GM12878 (cell line): ENCODE measurements at regions not wholly inside any gene's neighbourhood (a gene's known extent, or its start where the extent isn't known, plus 50 kb on each side); places are given as distances from the start of the nearest gene placed in this dataset.

Experiments
- ATAC-seq: fragments of 200-7000 bp; cut with Tn5 transposase; 3 replicates; pipeline ENCODE4 v1.9.1; 2020; ENCODE audit warnings: mild to moderate bottlenecking, moderate library complexity
- BruUV-seq: library from RNA; stranded (reverse); fragments of 400-500 nt; replicated peaks from 2 replicates; lab custom pipeline; 2021; lab: Mats Ljungman, UMichigan
- CTCF ChIA-PET: fragments of 300-600 bp; sonication (Branson Sonifier 250); formaldehyde crosslinking; extraction: SDS; loops from one replicate; lab custom pipeline; 2021; ENCODE audit warnings: inconsistent platforms; lab: Yijun Ruan, JAX
- POLR2A ChIA-PET: fragments of 350-600 bp; formaldehyde crosslinking; extraction: SDS; loops from one replicate; lab custom pipeline; 2021; ENCODE audit warnings: inconsistent platforms; lab: Charles Lee
- RAD21 ChIA-PET: fragments of 300-600 bp; sonication (Branson Sonifier 250); formaldehyde crosslinking; loops from one replicate; lab custom pipeline; 2023; ENCODE audit warnings: antibody characterized with exemption; ENCODE audit not compliant: unreplicated experiment; lab: Charles Lee
- SMC1A ChIA-PET: fragments of 300-600 bp; sonication (Branson Sonifier 250); formaldehyde crosslinking; loops from one replicate; lab custom pipeline; 2023; ENCODE audit not compliant: unreplicated experiment, uncharacterized antibody; lab: Charles Lee
- DNase-seq: peaks from one replicate; pipeline ENCODE4 v3.0.0-alpha.2; 2011; ENCODE audit warnings: low read depth, low spot score
- FAIRE-seq: peaks from 3 replicates; lab custom pipeline; 2011; peaks lifted over from hg19 to GRCh38; lab: Jason Lieb, UNC
- H2AFZ ChIP-seq: 2 replicates; pipeline ENCODE4 v1.6.0; 2011; ENCODE audit warnings: low read depth, low read length, control low read depth; ENCODE audit not compliant: control insufficient read depth
- H3K27ac ChIP-seq: 2 replicates; pipeline ENCODE4 v1.5.1; 2011; ENCODE audit warnings: control low read depth; ENCODE audit not compliant: control insufficient read depth, insufficient read depth
- H3K27me3 ChIP-seq, 2 experiments: replicated peaks in 1 of 2; 2 replicates each; pipeline versions ENCODE4 v1.6.0 to v1.6.1; 2011; ENCODE audit warnings: low read length in 1 of 2; ENCODE audit not compliant: control insufficient read depth in 2 of 2, insufficient read depth in 2 of 2
- H3K36me3 ChIP-seq, 2 experiments: 2 replicates each; pipeline ENCODE4 v1.5.1; 2011; ENCODE audit warnings: low read length in 1 of 2; ENCODE audit not compliant: control insufficient read depth in 2 of 2, insufficient read depth in 2 of 2
- H3K4me1 ChIP-seq: 2 replicates; pipeline ENCODE4 v1.6.1; 2011; ENCODE audit warnings: mild to moderate bottlenecking, low read length, moderate library complexity, mixed read lengths; ENCODE audit not compliant: control insufficient read depth, insufficient read depth
- H3K4me2 ChIP-seq: 2 replicates; pipeline ENCODE4 v1.6.0; 2011; ENCODE audit warnings: control low read depth; ENCODE audit not compliant: control insufficient read depth, insufficient read depth
- H3K4me3 ChIP-seq: fragments of 200-600 bp; sonication (generic); 2 replicates; pipeline ENCODE4 v1.5.1; 2016
- H3K79me2 ChIP-seq: 2 replicates; pipeline ENCODE4 v1.6.0; 2011; ENCODE audit warnings: low read length; ENCODE audit not compliant: control insufficient read depth, insufficient read depth
- H3K9ac ChIP-seq: 2 replicates; pipeline ENCODE4 v1.8.0; 2011; ENCODE audit warnings: low read length, control low read depth, mixed read lengths; ENCODE audit not compliant: control insufficient read depth, insufficient read depth
- H3K9me3 ChIP-seq: replicated peaks from 3 replicates; pipeline ENCODE4 v1.5.1; 2011; ENCODE audit warnings: mild to moderate bottlenecking, low read length; ENCODE audit not compliant: control insufficient read depth, insufficient read depth
- H4K20me1 ChIP-seq: 2 replicates; pipeline ENCODE4 v1.6.0; 2011; ENCODE audit not compliant: control insufficient read depth, insufficient read depth
- BMI1 ChIP-seq: fragments of 450-650 bp; IDR thresholded peaks from 2 replicates; pipeline ENCODE4 v1.6.1; 2016; ENCODE audit warnings: mild to moderate bottlenecking, moderate library complexity, borderline replicate concordance
- CHD4 ChIP-seq: fragments of 200-600 bp; sonication (generic); IDR thresholded peaks from 2 replicates; pipeline ENCODE4 v1.6.1; 2016; ENCODE audit warnings: mild to moderate bottlenecking
- EP300 ChIP-seq, 2 experiments: fragments of 150-350 bp in 1 of 2; IDR thresholded peaks; 2 replicates each; pipeline ENCODE4 v1.6.1; 2011 to 2012; ENCODE audit warnings: low read depth in 2 of 2, low read length in 2 of 2, borderline replicate concordance in 1 of 2, improper control_type of control experiment in 1 of 2, inconsistent platforms in 1 of 2; ENCODE audit not compliant: control insufficient read depth in 1 of 2
- ETV6 ChIP-seq, 2 experiments: fragments of 450-650 bp in 1 of 2; IDR thresholded peaks in 1 of 2; conservative IDR thresholded peaks in 1 of 2; 2 replicates each; pipeline ENCODE4 v1.6.1; 2014; ENCODE audit warnings: antibody characterized with exemption in 1 of 2, borderline replicate concordance in 1 of 2, low read depth in 1 of 2, mild to moderate bottlenecking in 1 of 2, moderate library complexity in 1 of 2
- IKZF1 ChIP-seq: fragments of 450-650 bp; conservative IDR thresholded peaks from 2 replicates; pipeline ENCODE4 v1.6.1; 2017; ENCODE audit warnings: antibody characterized with exemption, mild to moderate bottlenecking
- IRF4 ChIP-seq: IDR thresholded peaks from 2 replicates; pipeline ENCODE4 v1.6.1; 2011; ENCODE audit warnings: low read depth, low read length
- MTA2 ChIP-seq: fragments of 450-650 bp; IDR thresholded peaks from 2 replicates; pipeline ENCODE4 v1.6.1; 2016; ENCODE audit warnings: low read depth, mild to moderate bottlenecking, moderate library complexity
- MYC ChIP-seq: IDR thresholded peaks from 2 replicates; pipeline ENCODE4 v1.6.1; 2011; ENCODE audit warnings: mild to moderate bottlenecking, low read length, moderate library complexity, inconsistent platforms; ENCODE audit not compliant: insufficient read depth, insufficient replicate concordance, insufficient read length, severe bottlenecking
- POLR2AphosphoS2 ChIP-seq: IDR thresholded peaks from 2 replicates; pipeline ENCODE4 v1.6.1; 2011; ENCODE audit warnings: low read depth, mild to moderate bottlenecking, low read length, improper control_type of control experiment, moderate library complexity
- RAD21 ChIP-seq: IDR thresholded peaks from 2 replicates; pipeline ENCODE4 v1.6.1; 2011; ENCODE audit warnings: mild to moderate bottlenecking, low read depth, low read length, moderate library complexity; ENCODE audit not compliant: insufficient read depth
- SMC3 ChIP-seq: IDR thresholded peaks from 2 replicates; pipeline ENCODE4 v1.6.1; 2011; ENCODE audit warnings: low read length, improper control_type of control experiment, borderline replicate concordance
- WRNIP1 ChIP-seq: IDR thresholded peaks from 2 replicates; pipeline ENCODE4 v1.6.1; 2011; ENCODE audit warnings: low read depth, low read length, improper control_type of control experiment, borderline replicate concordance
- ZNF207 ChIP-seq: fragments of 450-650 bp; IDR thresholded peaks from 2 replicates; pipeline ENCODE4 v1.6.1; 2014; ENCODE audit warnings: antibody characterized with exemption, mild to moderate bottlenecking, borderline replicate concordance
- ZNF24 ChIP-seq: fragments of 450-650 bp; IDR thresholded peaks from 2 replicates; pipeline ENCODE4 v1.6.1; 2017; ENCODE audit warnings: antibody characterized with exemption, mild to moderate bottlenecking
- WGBS: methylation state at CpG from one replicate; pipeline ENCODE4 v1.1.6; 2016; ENCODE audit warnings: low lambda C conversion rate; ENCODE audit not compliant: insufficient replicate concordance, insufficient coverage; ENCODE audit errors: missing lambda C conversion rate; 5-methylcytosine and 5-hydroxymethylcytosine counted together
- in situ Hi-C: fragments of 300-500 bp; cut with MboI; formaldehyde crosslinking; loops from 9 replicates; pipeline ENCODE4 v1.14.3; 2018; ENCODE audit warnings: mixed read lengths
- intact Hi-C: fragments of 100-400 bp; cut with micrococcal nuclease; formaldehyde crosslinking; loops from one replicate; pipeline ENCODE4 v1.14.2; 2022; ENCODE audit not compliant: unreplicated experiment
- TF ChIP-seq, protein P1 (sequence below): fragments of 150-350 bp; IDR thresholded peaks from 2 replicates; pipeline ENCODE4 v1.6.1; 2014; ENCODE audit warnings: mild to moderate bottlenecking, low read depth, low read length
- TF ChIP-seq, protein P2 (sequence below): fragments of 450-650 bp; IDR thresholded peaks from 2 replicates; pipeline ENCODE4 v1.6.1; 2016; ENCODE audit warnings: mild to moderate bottlenecking

DNA sequence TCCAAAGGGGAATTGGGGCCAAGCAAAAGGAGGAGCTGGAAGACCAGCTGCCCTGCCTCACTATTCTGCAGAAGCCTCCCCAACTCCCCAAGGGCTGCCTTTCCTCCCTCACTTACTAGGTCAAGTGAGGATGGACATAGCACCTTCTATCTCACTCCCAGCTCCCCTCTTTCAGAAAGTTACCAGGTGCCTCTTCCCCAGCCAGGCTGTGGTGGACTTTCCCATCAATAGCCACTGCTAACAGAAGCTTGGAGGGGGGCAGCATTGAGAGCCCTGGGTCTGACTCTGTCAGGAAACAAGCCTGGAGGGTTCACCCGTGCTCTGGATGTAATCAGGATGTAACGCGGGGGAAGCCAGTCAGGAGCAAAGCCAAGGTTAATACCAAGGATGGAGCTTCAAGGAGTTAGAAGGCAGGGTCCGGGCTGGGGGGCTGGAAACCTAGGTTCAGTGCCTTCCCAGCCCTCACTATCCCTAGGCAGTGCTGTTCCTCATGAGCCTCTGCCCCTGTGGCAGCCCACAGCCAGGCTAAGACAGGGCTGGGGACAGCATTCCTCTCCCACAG, 127.8 kb upstream of the NGF start:
- no peak for ATAC-seq
- RAD21 ChIA-PET, result no interaction called here
- intact Hi-C loops (no loop called here), in situ Hi-C loops (loop anchor here (5.0 kb wide), 1 partner anchor 329 kb away; no protein-coding TSS in a partner anchor)
- H3K4me3 ChIP-seq, result no peak overlapping the region
- H3K27ac ChIP-seq, result no peak overlapping the region
- BruUV-seq, result no TSS peak
- no peak for DNase-seq
- H3K4me1 ChIP-seq, result no peaks in the 10 kb centered on the region
- no peak overlapping the region for H2AFZ ChIP-seq
- 16% methylated on average over 4 of the region's 4 CpGs for WGBS
- H3K4me2 ChIP-seq, result no peak overlapping the region
- H3K9me3 ChIP-seq, result no peaks in the 10 kb centered on the region
- CTCF ChIA-PET, result interaction anchor here (1.4 to 2.2 kb wide), 3 partner anchors 194 to 328 kb away, joined by 3 to 8 read pairs (median 6); no protein-coding TSS in a partner anchor
- H4K20me1 ChIP-seq, result no peaks in the 10 kb centered on the region
- no peaks in the 10 kb centered on the region for H3K36me3 ChIP-seq
- no peaks in the 10 kb centered on the region; a peak in 1 of 4 replicates for H3K27me3 ChIP-seq
- no peak for FAIRE-seq
- H3K9ac ChIP-seq, result no peak overlapping the region
- POLR2A ChIA-PET, result no interaction called here
- SMC1A ChIA-PET, result no interaction called here
- no peaks in the 10 kb centered on the region for H3K79me2 ChIP-seq
- TF ChIP-seq ZNF24, result no peak
- TF ChIP-seq EP300 (IDR thresholded peaks at IDR 0.05; ENCODE audit: borderline replicate concordance in 1 of 2, control insufficient read depth in 1 of 2, low read depth in 2 of 2, low read length in 2 of 2), result no peak
- no peak for TF ChIP-seq IRF4
- no peak for TF ChIP-seq WRNIP1
- TF ChIP-seq BMI1, result no peak
- TF ChIP-seq CHD4, result no peak
- TF ChIP-seq, protein P1, sequence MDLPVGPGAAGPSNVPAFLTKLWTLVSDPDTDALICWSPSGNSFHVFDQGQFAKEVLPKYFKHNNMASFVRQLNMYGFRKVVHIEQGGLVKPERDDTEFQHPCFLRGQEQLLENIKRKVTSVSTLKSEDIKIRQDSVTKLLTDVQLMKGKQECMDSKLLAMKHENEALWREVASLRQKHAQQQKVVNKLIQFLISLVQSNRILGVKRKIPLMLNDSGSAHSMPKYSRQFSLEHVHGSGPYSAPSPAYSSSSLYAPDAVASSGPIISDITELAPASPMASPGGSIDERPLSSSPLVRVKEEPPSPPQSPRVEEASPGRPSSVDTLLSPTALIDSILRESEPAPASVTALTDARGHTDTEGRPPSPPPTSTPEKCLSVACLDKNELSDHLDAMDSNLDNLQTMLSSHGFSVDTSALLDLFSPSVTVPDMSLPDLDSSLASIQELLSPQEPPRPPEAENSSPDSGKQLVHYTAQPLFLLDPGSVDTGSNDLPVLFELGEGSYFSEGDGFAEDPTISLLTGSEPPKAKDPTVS, result no peak
- no peak for TF ChIP-seq ZNF207
- no peak for TF ChIP-seq MYC
- TF ChIP-seq POLR2AphosphoS2, result no peak
- no peak for TF ChIP-seq SMC3
- TF ChIP-seq RAD21, result no peak
- TF ChIP-seq MTA2, result no peak
- TF ChIP-seq, protein P2, sequence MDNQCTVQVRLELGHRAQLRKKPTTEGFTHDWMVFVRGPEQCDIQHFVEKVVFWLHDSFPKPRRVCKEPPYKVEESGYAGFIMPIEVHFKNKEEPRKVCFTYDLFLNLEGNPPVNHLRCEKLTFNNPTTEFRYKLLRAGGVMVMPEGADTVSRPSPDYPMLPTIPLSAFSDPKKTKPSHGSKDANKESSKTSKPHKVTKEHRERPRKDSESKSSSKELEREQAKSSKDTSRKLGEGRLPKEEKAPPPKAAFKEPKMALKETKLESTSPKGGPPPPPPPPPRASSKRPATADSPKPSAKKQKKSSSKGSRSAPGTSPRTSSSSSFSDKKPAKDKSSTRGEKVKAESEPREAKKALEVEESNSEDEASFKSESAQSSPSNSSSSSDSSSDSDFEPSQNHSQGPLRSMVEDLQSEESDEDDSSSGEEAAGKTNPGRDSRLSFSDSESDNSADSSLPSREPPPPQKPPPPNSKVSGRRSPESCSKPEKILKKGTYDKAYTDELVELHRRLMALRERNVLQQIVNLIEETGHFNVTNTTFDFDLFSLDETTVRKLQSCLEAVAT, result no peak
- no peak for TF ChIP-seq ETV6 (conservative IDR thresholded peaks at IDR 0.05 in 1 of 2, IDR thresholded peaks at IDR 0.05 in 1 of 2; ENCODE audit: borderline replicate concordance in 1 of 2, low read depth in 1 of 2)
- no peak for TF ChIP-seq IKZF1
